PC-9 (cell line): ENCODE measurements at regions not wholly inside any gene's neighbourhood (a gene's known extent, or its start where the extent isn't known, plus 50 kb on each side); places are given as distances from the start of the nearest gene placed in this dataset.

ENCODE experiments used
- EZH2 ChIP-seq: fragments of 200-600 bp; sonication (generic); IDR thresholded peaks from 2 replicates; pipeline ENCODE4 v1.8.0; 2017; ENCODE audit warnings: antibody characterized with exemption, low read depth
- TF ChIP-seq, protein P1 (sequence below): fragments of 200-600 bp; sonication (generic); conservative IDR thresholded peaks from 2 replicates; pipeline ENCODE4 v1.6.1; 2017; ENCODE audit warnings: mixed run types, antibody characterized with exemption, mild to moderate bottlenecking, moderate library complexity

GRCh38 chr1:61569303-61569621 is 155.7 kb downstream of the TM2D1 start:
- TF ChIP-seq, protein P1, sequence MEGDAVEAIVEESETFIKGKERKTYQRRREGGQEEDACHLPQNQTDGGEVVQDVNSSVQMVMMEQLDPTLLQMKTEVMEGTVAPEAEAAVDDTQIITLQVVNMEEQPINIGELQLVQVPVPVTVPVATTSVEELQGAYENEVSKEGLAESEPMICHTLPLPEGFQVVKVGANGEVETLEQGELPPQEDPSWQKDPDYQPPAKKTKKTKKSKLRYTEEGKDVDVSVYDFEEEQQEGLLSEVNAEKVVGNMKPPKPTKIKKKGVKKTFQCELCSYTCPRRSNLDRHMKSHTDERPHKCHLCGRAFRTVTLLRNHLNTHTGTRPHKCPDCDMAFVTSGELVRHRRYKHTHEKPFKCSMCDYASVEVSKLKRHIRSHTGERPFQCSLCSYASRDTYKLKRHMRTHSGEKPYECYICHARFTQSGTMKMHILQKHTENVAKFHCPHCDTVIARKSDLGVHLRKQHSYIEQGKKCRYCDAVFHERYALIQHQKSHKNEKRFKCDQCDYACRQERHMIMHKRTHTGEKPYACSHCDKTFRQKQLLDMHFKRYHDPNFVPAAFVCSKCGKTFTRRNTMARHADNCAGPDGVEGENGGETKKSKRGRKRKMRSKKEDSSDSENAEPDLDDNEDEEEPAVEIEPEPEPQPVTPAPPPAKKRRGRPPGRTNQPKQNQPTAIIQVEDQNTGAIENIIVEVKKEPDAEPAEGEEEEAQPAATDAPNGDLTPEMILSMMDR = no peak
- no peak for TF ChIP-seq EZH2
